Activated T-cell treated with anti-CD3 and anti-CD28 coated beads, Interleukin-2, amount 50 U/mL, for 72 hours (primary cell): ENCODE measurements at regions not wholly inside any gene's neighbourhood (a gene's known extent, or its start where the extent isn't known, plus 50 kb on each side); places are given as distances from the start of the nearest gene placed in this dataset.

Source experiments
- ATAC-seq, 2 donors: fragments of 150-1000 bp; cut with Tn5 transposase; replicated peaks in 1 of 2; 2 replicates each; pipeline ENCODE4 v1.10.0; 2021; ENCODE audit warnings: moderate library complexity in 2 of 2, mild to moderate bottlenecking in 1 of 2
- DNase-seq, 2 donors: peaks; one replicate each; pipeline ENCODE4 v3.0.0; 2021 to 2022; ENCODE audit warnings: mixed read lengths in 1 of 2
- H3K27ac Mint-ChIP-seq: one replicate; pipeline ENCODE4 v1.8.0; 2022; ENCODE audit warnings: mild to moderate bottlenecking, moderate library complexity, mixed read lengths
- H3K27me3 Mint-ChIP-seq: one replicate; pipeline ENCODE4 v1.8.0; 2022; ENCODE audit warnings: low read depth, mixed read lengths
- H3K36me3 Mint-ChIP-seq, 2 donors: one replicate each; pipeline ENCODE4 v1.8.0; 2022; ENCODE audit warnings: mixed read lengths in 2 of 2, mild to moderate bottlenecking in 1 of 2; ENCODE audit not compliant: insufficient read depth in 2 of 2
- H3K4me1 Mint-ChIP-seq: one replicate; pipeline ENCODE4 v1.8.0; 2022; ENCODE audit warnings: low read depth, mixed read lengths
- H3K4me3 Mint-ChIP-seq, 2 donors: one replicate each; pipeline ENCODE4 v1.8.0; 2022; ENCODE audit warnings: mild to moderate bottlenecking in 2 of 2, mixed read lengths in 2 of 2, moderate library complexity in 2 of 2
- H3K9me3 Mint-ChIP-seq, 2 donors: one replicate each; pipeline ENCODE4 v1.8.0; 2022; ENCODE audit warnings: mixed read lengths in 2 of 2

DNA sequence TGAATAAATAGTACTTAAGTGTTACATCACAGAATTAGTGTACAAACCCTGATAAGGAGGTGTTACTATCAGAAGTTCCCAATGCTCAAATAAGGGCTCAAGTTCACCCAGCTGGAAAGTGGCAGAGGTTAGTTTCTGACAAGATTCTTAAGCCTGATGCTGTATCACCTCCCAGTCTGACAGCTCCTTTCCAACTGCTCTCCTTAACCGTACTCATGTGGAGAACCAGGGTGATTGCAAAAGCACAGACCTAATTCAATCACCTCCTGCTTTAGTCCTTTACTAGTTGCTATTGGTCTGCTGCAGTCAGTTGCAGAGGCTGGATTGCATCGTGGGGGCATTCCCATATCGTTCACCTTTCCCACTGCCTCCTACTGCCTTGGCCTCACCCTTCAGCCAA lies 100.4 kb upstream of the ZNF618 start:
- no peaks in the 10 kb centered on the region for H3K36me3 Mint-ChIP-seq
- H3K9me3 Mint-ChIP-seq: no peaks in the 10 kb centered on the region
- H3K4me3 Mint-ChIP-seq: no peak overlapping the region
- no peak overlapping the region for H3K27ac Mint-ChIP-seq
- ATAC-seq (no peak), DNase-seq (no peak)
- H3K27me3 Mint-ChIP-seq: no peaks in the 10 kb centered on the region
- H3K4me1 Mint-ChIP-seq: no peaks in the 10 kb centered on the region

DNA sequence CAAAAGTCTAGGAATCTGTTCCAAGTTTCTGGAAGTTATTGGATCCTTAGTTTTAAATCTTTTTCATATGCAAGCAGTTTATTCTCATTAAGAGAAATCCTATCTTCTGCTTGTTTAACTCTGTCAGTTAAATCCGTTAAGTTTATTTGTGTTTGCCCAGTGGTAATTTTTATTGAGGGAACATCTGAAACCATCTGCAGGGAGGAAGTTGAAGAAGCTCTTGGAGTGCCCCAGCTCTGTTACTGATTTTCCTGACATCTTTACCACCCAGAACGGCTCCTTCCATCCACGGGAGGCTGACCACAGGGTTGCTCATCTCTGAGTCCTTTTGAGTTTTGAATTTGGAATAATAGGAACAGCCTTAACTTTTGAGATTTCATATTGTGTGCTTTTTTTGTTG lies 99.9 kb upstream of the ZNF618 start:
- ATAC-seq (no peak), DNase-seq (no peak)
- H3K27ac Mint-ChIP-seq: no peak overlapping the region
- H3K9me3 Mint-ChIP-seq: no peaks in the 10 kb centered on the region
- no peaks in the 10 kb centered on the region for H3K4me1 Mint-ChIP-seq
- no peak overlapping the region for H3K4me3 Mint-ChIP-seq
- no peaks in the 10 kb centered on the region for H3K36me3 Mint-ChIP-seq
- H3K27me3 Mint-ChIP-seq: no peaks in the 10 kb centered on the region

DNA sequence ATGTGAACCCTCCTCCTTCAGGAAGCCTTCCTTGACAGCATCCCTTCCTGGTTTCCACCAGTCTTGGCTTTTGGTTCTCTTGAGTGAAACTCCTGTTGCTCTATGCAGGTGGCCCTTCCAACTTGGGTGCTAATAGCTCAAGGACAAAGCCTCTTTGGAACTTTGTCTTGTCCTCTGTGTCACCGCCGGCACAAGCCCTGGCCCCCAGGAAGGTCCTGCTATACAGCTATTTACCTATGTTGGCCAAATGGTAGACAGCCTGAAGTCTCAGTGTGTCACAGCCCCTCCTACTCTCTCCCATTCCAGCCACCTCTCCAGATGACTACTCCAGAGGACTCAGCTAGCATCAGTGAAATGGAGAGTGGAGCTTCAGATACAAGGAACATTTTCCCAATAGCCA lies 94.7 kb upstream of the ZNF618 start:
- no peaks in the 10 kb centered on the region for H3K9me3 Mint-ChIP-seq
- ATAC-seq: no peak
- H3K4me3 Mint-ChIP-seq: no peak overlapping the region
- no peak for DNase-seq
- no peaks in the 10 kb centered on the region for H3K4me1 Mint-ChIP-seq
- peaks cover 14% of the 10 kb centered on the region for H3K27me3 Mint-ChIP-seq
- no peak overlapping the region for H3K27ac Mint-ChIP-seq
- H3K36me3 Mint-ChIP-seq: no peaks in the 10 kb centered on the region

DNA sequence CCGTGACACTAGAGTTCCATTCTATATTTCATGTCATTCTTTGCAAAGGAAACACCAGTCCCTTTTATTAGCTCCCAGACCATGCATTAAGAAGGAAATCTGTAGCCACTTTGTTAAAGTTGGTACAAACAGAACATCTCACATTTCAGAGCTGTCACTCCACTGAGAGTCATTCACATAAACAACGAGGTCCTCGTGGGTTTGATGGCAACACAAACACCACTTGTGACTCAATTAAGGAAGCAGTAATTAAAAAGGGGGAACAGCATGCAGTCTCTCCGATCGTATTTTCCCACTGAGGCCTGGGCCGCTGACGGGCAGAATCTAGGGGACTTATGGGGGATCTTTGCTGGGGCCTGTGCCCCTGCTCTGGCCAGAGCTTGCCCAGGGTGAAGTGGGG lies 94.2 kb upstream of the ZNF618 start:
- H3K9me3 Mint-ChIP-seq: no peaks in the 10 kb centered on the region
- no peaks in the 10 kb centered on the region for H3K4me1 Mint-ChIP-seq
- ATAC-seq: no peak
- DNase-seq: no peak
- H3K36me3 Mint-ChIP-seq: no peaks in the 10 kb centered on the region
- no peak overlapping the region for H3K4me3 Mint-ChIP-seq
- H3K27me3 Mint-ChIP-seq: peaks cover 14% of the 10 kb centered on the region
- no peak overlapping the region for H3K27ac Mint-ChIP-seq

DNA sequence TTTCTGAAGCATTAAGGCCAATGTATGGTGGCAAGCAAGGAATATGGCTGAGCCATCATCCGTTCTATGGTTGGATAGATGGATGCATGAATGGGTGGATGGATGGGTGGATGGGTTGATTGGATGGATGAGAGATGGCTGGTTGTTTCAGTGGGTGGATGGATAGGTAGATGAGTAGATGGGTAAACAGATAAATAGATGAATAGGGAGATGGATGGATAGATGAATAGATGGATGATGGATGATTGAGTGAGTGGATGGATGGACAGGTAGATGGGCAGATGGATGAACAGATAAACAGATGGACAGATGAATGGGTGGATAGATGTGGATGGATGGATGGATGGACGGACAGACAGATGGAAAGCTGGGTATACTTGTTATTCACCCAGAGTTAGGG lies 92.6 kb upstream of the ZNF618 start:
- H3K27me3 Mint-ChIP-seq: peaks cover 14% of the 10 kb centered on the region
- no peaks in the 10 kb centered on the region for H3K36me3 Mint-ChIP-seq
- no peak for DNase-seq
- no peak overlapping the region for H3K27ac Mint-ChIP-seq
- H3K9me3 Mint-ChIP-seq: no peaks in the 10 kb centered on the region
- H3K4me3 Mint-ChIP-seq: no peak overlapping the region
- ATAC-seq: no peak
- no peaks in the 10 kb centered on the region for H3K4me1 Mint-ChIP-seq

DNA sequence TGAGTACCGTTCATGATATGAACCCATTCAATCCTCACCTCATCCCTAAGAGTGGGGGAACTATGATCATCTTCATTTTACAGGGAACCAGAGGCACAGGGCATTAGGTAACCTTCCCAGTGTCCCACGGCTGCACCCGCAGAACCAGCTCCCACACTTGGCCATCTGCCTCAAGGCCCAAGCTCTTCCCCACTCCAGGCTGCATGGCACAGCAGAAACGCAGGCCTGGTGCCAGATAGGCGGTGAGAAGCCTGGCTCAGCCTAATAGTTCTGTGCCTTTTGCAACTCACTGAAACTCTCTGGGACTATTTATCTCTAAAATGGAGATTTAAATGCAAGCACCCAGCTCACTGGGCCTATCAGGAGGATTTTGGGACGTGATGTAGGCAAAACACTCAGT lies 90.8 kb upstream of the ZNF618 start:
- H3K27me3 Mint-ChIP-seq: peaks cover 14% of the 10 kb centered on the region
- H3K4me1 Mint-ChIP-seq: no peaks in the 10 kb centered on the region
- no peak for ATAC-seq
- no peak overlapping the region for H3K27ac Mint-ChIP-seq
- H3K36me3 Mint-ChIP-seq: no peaks in the 10 kb centered on the region
- no peak for DNase-seq
- no peaks in the 10 kb centered on the region for H3K9me3 Mint-ChIP-seq
- no peak overlapping the region for H3K4me3 Mint-ChIP-seq

DNA sequence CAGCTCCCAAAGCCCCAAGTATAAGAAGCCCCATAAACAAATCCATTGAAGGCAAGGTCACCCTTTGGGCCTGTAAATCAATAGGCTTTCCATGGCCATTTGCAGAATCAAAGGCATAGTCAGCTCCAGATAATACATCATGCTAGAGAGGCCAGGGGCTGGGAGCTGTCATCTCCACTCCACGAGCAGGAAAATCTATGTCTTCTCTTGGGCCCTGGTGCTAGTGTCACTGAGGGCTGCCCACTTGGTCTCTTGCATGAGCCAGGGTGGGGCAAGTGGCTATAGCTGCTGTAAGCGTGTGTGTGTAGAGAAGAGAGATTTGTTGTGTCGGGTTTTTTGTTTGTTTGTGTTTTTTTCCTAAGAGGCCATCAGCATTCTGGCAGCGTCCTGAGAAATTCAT lies 90.0 kb upstream of the ZNF618 start:
- H3K4me1 Mint-ChIP-seq: no peaks in the 10 kb centered on the region
- ATAC-seq (no peak), DNase-seq (no peak)
- peaks cover 14% of the 10 kb centered on the region for H3K27me3 Mint-ChIP-seq
- H3K4me3 Mint-ChIP-seq: no peak overlapping the region
- H3K9me3 Mint-ChIP-seq: no peaks in the 10 kb centered on the region
- H3K27ac Mint-ChIP-seq: no peak overlapping the region
- H3K36me3 Mint-ChIP-seq: no peaks in the 10 kb centered on the region

DNA sequence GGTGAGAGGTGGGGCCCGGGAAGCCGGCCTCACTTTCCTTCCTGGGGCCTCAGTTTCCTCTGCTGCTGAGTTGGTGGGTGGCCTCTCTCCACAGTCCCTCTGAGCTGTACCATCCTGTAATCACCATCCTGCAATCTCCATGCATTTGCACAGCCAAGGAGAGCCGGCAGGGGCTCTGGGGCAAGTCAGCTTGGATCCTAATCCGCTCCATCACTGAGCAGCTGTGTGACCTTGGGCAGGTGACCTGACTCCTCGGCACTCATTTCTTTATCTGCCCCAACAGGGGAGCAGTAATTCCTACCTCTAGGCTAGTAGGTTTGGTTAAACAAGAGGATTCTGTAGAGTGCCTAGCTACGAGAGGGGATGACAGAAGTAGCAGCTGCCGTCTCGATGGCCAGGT lies 88.2 kb upstream of the ZNF618 start:
- Mint-ChIP-seq H3K27me3 (peaks cover 7% of the 10 kb centered on the region), H3K9me3 (no peaks in the 10 kb centered on the region), H3K36me3 (no peaks in the 10 kb centered on the region), H3K27ac (no peak overlapping the region), H3K4me1 (no peaks in the 10 kb centered on the region), H3K4me3 (no peak overlapping the region)
- no peak for ATAC-seq
- DNase-seq: no peak

DNA sequence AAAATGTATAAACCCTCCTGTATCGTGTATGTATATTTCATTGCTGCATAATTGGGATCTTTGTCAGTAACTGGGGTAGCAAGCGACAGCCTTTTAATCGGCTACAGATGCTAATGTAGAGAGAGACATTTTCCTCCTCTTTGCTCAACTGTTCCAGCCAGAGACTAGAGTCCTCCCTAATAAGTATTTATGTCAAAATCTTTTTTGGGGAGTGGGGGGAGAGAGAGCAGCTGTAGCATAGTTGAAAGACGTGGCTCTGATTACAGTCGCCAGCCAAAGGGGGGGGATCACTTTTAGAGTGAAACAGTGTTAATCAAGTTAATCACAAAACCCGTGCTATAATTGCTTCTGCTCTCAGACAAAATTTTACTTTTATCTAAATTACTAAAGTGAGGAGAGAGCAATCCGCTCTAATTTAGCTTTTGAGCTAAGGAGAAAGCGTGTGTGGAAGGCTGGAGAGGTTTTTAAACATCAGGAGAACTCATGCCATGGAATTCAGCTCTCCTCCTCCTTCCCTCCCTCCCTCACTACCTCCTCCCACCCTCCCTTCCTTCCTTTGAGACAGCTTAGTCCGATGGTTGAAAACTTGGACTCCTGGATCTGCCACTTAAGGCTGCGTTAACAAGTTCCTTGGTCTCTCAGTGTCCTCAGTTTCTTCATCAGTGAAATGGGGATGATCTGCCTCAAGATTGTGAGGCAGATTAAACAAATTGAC lies 87.3 kb upstream of the ZNF618 start:
- no peaks in the 10 kb centered on the region for H3K36me3 Mint-ChIP-seq
- ATAC-seq (no peak), DNase-seq (no peak)
- H3K9me3 Mint-ChIP-seq: no peaks in the 10 kb centered on the region
- H3K4me3 Mint-ChIP-seq: no peak overlapping the region
- H3K27me3 Mint-ChIP-seq: peaks cover under 1% of the 10 kb centered on the region
- no peaks in the 10 kb centered on the region for H3K4me1 Mint-ChIP-seq
- H3K27ac Mint-ChIP-seq: no peak overlapping the region

DNA sequence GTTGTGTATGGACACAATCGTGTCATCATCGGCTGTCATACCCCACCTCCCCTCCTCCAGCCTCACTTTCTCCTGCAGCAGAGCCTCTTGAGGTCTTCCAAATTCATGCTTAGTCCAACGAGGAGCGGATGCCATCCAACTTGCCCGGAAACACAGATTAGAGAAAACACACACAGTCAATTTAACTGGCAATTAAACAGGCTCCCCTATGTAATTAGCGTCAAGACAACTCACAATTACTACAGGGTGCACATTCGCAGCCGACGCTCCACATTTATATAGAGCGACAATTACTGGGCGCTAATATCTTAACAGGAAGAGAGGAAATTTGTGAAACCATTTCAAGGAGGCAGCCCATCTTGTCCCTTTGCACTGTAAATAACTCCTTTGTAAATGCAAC lies 86.0 kb upstream of the ZNF618 start:
- no peak overlapping the region for H3K4me3 Mint-ChIP-seq
- H3K9me3 Mint-ChIP-seq: no peaks in the 10 kb centered on the region
- H3K27me3 Mint-ChIP-seq: no peaks in the 10 kb centered on the region
- no peaks in the 10 kb centered on the region for H3K36me3 Mint-ChIP-seq
- DNase-seq (no peak), ATAC-seq (no peak)
- H3K4me1 Mint-ChIP-seq: no peaks in the 10 kb centered on the region
- H3K27ac Mint-ChIP-seq: no peak overlapping the region

DNA sequence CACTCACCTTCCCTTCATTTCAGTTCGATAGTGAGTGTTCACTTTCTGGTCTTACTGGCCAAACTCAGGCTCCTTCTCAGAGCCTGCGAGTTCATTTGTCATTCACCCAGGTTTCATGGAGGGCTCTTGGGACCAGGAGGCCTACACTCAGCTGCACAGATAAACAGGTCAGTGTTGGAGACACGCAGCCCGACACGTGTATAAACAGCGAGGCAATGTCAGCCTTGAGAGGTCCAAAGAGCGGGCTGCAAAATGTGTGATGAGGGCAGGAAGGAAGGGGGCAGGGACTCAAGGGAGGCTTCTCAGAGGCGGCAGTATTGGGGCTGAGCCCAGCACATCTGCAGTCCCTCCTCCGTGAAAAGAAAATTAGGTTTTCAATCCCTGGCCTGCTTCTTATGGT lies 82.6 kb upstream of the ZNF618 start:
- DNase-seq (no peak), ATAC-seq (no peak)
- no peaks in the 10 kb centered on the region for H3K4me1 Mint-ChIP-seq
- H3K9me3 Mint-ChIP-seq: no peaks in the 10 kb centered on the region
- no peak overlapping the region for H3K27ac Mint-ChIP-seq
- no peaks in the 10 kb centered on the region for H3K27me3 Mint-ChIP-seq
- no peaks in the 10 kb centered on the region for H3K36me3 Mint-ChIP-seq
- H3K4me3 Mint-ChIP-seq: no peak overlapping the region

DNA sequence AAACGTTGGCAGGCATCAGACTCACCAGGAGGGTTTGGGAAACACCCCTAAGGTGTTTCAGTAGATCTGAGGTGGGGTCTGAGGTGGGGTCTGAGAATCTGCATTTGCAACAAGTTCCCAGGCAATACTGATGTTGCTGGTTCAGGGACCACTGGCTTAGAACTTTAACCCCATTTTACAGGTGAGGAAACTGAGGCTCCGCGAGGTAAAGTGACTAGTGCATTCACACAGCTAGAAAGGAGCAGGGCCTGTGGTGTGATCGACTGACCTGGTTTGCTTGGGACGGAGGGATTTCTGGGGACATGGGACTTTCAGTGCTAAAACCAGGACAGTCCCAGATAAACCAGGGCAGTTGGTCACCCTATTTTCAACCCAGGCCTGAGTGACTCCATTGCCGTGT lies 81.4 kb upstream of the ZNF618 start:
- H3K4me1 Mint-ChIP-seq: no peaks in the 10 kb centered on the region
- H3K27me3 Mint-ChIP-seq: no peaks in the 10 kb centered on the region
- no peaks in the 10 kb centered on the region for H3K36me3 Mint-ChIP-seq
- H3K27ac Mint-ChIP-seq: no peak overlapping the region
- no peak for ATAC-seq
- H3K4me3 Mint-ChIP-seq: no peak overlapping the region
- H3K9me3 Mint-ChIP-seq: no peaks in the 10 kb centered on the region
- DNase-seq: no peak

DNA sequence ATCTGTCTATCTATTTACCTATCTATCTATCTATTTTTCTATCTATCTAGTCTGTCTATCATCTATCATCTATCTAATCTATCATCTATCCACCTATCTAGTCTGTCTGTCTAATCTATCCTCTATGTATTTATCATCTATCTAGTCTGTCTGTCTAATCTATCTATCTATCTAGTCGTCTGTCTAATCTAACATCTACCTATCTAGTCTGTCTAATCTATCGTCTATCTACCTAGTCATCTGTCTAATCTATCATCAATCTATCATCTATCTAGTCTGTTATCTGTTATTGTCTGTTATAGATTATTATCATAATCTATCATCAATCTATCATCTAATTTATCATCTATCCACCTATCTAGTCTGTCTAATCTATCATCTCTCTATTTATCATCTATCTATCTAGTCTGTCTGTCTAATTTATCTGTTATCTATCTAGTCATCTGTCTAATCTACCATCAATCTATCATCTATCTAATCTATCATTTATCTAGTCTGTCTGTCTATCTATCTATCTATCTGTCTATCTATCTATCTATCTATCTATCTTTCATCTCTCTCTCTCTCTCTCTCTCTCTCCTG lies 80.2 kb upstream of the ZNF618 start:
- DNase-seq (no peak), ATAC-seq (no peak)
- no peaks in the 10 kb centered on the region for H3K27me3 Mint-ChIP-seq
- H3K9me3 Mint-ChIP-seq: no peaks in the 10 kb centered on the region
- H3K4me3 Mint-ChIP-seq: no peak overlapping the region
- H3K36me3 Mint-ChIP-seq: no peaks in the 10 kb centered on the region
- no peak overlapping the region for H3K27ac Mint-ChIP-seq
- H3K4me1 Mint-ChIP-seq: no peaks in the 10 kb centered on the region
